ENCODE measurements at regions not wholly inside any gene's neighbourhood (a gene's known extent, or its start where the extent isn't known, plus 50 kb on each side); places are given as distances from the start of the nearest gene placed in this dataset.
A peak's percentile ranks its signal among the peaks of the same experiment; 100 is the strongest.

- TF ChIP-seq, protein P1, sequence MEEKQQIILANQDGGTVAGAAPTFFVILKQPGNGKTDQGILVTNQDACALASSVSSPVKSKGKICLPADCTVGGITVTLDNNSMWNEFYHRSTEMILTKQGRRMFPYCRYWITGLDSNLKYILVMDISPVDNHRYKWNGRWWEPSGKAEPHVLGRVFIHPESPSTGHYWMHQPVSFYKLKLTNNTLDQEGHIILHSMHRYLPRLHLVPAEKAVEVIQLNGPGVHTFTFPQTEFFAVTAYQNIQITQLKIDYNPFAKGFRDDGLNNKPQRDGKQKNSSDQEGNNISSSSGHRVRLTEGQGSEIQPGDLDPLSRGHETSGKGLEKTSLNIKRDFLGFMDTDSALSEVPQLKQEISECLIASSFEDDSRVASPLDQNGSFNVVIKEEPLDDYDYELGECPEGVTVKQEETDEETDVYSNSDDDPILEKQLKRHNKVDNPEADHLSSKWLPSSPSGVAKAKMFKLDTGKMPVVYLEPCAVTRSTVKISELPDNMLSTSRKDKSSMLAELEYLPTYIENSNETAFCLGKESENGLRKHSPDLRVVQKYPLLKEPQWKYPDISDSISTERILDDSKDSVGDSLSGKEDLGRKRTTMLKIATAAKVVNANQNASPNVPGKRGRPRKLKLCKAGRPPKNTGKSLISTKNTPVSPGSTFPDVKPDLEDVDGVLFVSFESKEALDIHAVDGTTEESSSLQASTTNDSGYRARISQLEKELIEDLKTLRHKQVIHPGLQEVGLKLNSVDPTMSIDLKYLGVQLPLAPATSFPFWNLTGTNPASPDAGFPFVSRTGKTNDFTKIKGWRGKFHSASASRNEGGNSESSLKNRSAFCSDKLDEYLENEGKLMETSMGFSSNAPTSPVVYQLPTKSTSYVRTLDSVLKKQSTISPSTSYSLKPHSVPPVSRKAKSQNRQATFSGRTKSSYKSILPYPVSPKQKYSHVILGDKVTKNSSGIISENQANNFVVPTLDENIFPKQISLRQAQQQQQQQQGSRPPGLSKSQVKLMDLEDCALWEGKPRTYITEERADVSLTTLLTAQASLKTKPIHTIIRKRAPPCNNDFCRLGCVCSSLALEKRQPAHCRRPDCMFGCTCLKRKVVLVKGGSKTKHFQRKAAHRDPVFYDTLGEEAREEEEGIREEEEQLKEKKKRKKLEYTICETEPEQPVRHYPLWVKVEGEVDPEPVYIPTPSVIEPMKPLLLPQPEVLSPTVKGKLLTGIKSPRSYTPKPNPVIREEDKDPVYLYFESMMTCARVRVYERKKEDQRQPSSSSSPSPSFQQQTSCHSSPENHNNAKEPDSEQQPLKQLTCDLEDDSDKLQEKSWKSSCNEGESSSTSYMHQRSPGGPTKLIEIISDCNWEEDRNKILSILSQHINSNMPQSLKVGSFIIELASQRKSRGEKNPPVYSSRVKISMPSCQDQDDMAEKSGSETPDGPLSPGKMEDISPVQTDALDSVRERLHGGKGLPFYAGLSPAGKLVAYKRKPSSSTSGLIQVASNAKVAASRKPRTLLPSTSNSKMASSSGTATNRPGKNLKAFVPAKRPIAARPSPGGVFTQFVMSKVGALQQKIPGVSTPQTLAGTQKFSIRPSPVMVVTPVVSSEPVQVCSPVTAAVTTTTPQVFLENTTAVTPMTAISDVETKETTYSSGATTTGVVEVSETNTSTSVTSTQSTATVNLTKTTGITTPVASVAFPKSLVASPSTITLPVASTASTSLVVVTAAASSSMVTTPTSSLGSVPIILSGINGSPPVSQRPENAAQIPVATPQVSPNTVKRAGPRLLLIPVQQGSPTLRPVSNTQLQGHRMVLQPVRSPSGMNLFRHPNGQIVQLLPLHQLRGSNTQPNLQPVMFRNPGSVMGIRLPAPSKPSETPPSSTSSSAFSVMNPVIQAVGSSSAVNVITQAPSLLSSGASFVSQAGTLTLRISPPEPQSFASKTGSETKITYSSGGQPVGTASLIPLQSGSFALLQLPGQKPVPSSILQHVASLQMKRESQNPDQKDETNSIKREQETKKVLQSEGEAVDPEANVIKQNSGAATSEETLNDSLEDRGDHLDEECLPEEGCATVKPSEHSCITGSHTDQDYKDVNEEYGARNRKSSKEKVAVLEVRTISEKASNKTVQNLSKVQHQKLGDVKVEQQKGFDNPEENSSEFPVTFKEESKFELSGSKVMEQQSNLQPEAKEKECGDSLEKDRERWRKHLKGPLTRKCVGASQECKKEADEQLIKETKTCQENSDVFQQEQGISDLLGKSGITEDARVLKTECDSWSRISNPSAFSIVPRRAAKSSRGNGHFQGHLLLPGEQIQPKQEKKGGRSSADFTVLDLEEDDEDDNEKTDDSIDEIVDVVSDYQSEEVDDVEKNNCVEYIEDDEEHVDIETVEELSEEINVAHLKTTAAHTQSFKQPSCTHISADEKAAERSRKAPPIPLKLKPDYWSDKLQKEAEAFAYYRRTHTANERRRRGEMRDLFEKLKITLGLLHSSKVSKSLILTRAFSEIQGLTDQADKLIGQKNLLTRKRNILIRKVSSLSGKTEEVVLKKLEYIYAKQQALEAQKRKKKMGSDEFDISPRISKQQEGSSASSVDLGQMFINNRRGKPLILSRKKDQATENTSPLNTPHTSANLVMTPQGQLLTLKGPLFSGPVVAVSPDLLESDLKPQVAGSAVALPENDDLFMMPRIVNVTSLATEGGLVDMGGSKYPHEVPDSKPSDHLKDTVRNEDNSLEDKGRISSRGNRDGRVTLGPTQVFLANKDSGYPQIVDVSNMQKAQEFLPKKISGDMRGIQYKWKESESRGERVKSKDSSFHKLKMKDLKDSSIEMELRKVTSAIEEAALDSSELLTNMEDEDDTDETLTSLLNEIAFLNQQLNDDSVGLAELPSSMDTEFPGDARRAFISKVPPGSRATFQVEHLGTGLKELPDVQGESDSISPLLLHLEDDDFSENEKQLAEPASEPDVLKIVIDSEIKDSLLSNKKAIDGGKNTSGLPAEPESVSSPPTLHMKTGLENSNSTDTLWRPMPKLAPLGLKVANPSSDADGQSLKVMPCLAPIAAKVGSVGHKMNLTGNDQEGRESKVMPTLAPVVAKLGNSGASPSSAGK (IDR thresholded peaks at IDR 0.05) = peak; percentile 46
- TF ChIP-seq NFATC3 (IDR thresholded peaks at IDR 0.05) (no peak), ZNF408 (CRISPR knock-in tag; IDR thresholded peaks at IDR 0.05; ENCODE audit: low read depth) (no peak), ZBTB33 (CRISPR knock-in tag; IDR thresholded peaks at IDR 0.05) (no peak), ZNF589 (CRISPR knock-in tag; IDR thresholded peaks at IDR 0.05; ENCODE audit: low read depth) (0 out of 2 replicates have a peak, but pooled peaks have one; percentile 7), SIRT6 (IDR thresholded peaks at IDR 0.05; ENCODE audit: low read depth, low read length) (no peak), CEBPB (tag; IDR thresholded peaks at IDR 0.05) (peak; percentile 85), CEBPG (CRISPR knock-in tag; IDR thresholded peaks at IDR 0.05) (peak; percentile 86), CEBPG (tag; conservative IDR thresholded peaks at IDR 0.05 in 1 of 2, IDR thresholded peaks at IDR 0.05 in 1 of 2) (peak; percentile 79 to 84), PHF8 (IDR thresholded peaks at IDR 0.05; ENCODE audit: borderline replicate concordance, low read length) (no peak), STAT5A (IDR thresholded peaks at IDR 0.05; ENCODE audit: borderline replicate concordance, low read length) (no peak), TAF7 (tag; IDR thresholded peaks at IDR 0.05) (no peak), ZSCAN32 (CRISPR knock-in tag; IDR thresholded peaks at IDR 0.05) (no peak)
These were observed 93.6 kb downstream of the PRLHR start (continued) for GRCh38 chr10:118501637-118502440.

Data from K562 (cell line).